Non-pigmented ciliary epithelial cell (primary cell): ENCODE measurements at regions not wholly inside any gene's neighbourhood (a gene's known extent, or its start where the extent isn't known, plus 50 kb on each side); places are given as distances from the start of the nearest gene placed in this dataset.

Experiments
- DNase-seq: peaks from one replicate; pipeline ENCODE4 v3.0.0-alpha.2; 2010; ENCODE audit warnings: low read depth

DNA sequence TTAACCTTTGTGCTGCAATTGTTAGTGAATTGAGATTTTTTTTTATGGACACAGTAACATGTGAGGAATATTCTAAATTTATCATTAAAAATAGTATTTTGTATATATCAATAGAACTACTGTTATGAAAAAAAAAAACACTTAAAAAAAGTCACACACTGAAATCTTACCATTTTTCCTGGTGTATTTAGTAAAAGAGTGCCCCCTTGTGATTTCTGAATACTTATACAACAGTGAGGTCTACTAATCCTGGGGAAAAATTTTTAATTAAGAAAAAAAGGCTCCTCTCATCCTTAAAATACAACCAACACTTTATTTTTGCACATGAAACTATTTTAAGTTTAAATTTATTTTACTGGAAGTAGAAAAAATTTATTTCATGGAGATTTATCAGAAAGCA lies 56.4 kb upstream of the SPOCK3 start:
- no peak for DNase-seq

DNA sequence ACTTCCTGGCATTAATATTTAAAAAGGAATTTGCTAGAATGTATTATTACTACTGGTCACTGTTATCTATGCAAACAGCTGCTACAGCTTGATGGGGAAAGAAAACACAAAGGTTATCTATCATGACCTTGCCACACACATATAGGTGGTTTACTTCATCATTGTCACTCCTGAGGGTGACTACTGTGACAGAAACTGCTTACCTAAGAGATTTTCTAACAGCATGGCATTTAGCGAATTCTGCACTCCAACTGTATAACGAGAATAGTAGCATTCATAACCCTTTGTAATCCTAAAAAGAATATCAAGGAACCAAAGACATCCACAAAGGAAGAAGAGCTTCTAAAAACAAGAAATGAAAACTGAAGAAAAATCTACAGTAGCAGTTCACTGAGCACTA lies 74.6 kb upstream of the SPOCK3 start:
- DNase-seq = no peak

DNA sequence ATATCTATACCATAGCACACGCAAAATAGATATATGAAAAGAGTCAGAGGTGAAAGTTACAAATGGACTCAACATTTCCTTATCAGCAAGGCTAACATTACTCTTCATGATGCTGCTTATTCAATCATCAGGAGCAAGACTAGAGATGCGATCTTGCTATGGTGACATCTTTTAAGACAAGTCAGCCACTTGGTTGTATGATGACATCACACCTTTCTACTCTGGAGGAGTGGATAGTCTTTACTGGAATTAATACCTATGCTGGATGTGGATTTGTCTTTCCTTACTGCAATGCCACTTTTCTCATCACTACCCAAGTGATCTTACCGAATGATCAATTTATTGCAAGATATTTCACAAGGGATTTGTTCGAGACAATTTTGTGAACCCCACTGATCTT lies 87.0 kb upstream of the SPOCK3 start:
- DNase-seq = no peak

DNA sequence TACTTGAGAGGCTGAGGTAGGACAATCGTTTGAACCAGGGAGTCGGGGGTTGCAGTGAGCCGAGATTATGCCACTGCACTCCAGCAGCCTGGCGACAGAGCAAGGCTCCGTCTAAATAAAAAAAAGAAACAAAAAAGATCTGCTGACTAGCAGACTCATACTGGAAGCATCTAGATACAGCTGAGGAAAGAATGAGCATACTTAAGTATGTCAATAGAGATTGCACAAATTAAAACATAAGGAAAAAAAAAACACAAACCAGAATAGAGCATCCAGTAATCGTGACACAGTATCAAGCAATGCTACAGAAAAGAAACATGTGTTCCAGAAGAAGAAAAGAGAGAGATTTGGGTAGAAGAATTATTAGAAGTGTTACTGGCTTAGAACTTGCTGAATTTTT lies 105.5 kb upstream of the SPOCK3 start:
- DNase-seq = no peak

DNA sequence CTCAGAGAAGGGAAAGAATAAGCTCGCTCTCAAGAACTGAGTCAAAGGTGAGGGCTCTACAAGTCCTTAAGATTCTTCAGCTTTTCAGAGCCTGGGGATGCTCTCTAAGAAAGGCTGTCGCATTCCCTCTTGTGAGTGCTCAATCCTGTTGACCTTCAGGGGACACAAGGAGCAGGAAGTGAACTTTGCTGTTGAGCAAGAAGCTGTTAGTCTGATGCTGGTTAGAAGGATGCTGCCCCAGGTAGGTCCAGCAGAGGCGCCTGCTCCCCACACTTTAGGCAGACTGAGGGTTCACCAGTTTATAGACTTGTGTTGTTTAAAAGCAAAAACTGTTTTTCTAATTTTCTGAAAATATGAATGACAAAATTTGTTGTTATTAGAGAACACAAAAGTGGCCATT lies 125.4 kb upstream of the SPOCK3 start:
- no peak for DNase-seq

DNA sequence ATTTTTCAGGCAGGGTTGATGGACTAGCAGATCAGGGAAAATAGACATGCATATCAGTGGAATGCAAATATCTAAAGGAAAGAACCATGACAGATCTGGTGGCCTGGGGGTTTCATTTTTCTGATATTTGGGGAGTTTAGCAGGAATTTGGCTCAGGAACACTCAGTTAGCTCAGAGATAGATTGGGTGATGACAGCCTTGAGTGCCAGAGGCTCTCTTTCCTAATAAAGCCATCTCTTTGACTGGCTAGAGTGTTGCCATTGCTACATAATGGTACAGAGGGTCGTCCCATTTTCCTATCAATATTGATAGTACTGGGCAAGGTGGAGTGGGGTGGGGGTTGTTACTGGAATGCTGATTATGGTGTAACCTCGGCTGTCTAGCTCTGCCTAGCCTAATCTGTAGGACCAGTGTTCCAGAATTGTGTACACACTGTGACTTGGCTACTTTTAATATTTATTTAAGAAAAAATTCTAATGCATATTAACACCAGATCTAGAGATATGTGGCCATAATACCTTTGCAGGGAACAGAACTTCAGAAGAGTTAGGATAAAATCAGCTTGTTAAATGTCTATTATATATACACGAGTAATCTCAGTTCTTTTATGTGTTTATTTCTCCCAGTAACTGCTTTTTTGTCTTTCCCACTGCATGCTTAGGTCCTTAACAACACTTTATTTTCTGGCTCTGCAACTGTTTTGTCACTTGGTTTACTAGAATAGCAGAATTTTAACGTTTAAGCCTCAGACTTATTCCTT lies 145.0 kb upstream of the SPOCK3 start:
- no peak for DNase-seq

DNA sequence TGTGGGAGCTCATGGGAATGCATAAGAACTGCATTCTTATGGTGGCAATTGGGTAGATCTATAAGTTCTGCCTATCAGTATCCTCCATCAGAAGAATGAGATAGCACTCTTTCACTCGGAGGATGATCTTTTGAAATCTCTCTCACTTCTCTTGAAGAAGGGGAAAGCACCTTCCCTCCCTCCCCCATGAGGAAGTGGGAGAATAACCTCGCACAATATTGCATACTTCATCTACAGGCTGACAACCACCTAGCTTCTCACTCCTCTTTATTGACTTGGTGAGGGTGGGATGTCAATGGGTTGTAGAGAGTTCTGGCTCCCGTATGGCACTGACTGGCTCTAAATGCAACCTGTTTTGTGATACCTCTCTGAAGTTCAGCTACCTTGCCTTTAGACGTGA lies 146.7 kb upstream of the SPOCK3 start:
- no peak for DNase-seq

DNA sequence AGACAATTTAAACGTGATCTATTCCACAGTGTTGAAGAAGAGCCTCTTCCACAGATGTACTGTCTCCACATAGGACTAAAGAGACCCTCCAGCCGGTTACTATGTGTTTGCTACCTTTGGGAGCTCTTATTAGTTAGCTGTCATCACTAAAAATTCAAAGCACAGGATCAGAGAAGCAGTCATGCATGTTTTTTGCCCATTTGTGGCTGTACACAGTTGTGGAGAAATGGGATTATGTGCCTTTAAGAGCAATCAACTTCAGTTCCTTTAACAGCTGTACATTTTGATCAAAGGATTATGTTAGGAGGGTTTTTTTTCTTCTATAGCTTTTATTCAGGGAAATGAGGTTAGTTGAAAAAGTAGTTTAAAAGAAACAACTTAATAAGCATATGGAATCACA lies 149.0 kb upstream of the SPOCK3 start:
- DNase-seq = no peak

DNA sequence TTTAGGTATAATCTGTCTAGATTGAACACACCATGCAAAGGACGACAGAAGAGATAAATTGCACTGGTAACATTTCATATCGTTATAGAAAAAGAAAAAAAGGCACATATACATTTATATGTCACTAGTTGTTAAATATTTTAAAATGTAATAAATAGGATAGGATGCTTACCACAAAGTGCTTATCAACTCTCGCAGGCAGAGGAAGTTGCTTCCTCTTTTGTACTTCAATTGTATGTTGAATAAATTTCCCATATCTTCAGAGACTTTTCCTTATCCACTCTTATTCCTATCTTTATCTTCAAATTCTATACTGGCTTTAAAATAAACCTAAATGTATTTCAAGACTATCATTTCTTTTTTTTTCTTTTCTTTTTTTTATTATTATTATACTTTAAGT lies 163.3 kb upstream of the SPOCK3 start:
- no peak for DNase-seq

DNA sequence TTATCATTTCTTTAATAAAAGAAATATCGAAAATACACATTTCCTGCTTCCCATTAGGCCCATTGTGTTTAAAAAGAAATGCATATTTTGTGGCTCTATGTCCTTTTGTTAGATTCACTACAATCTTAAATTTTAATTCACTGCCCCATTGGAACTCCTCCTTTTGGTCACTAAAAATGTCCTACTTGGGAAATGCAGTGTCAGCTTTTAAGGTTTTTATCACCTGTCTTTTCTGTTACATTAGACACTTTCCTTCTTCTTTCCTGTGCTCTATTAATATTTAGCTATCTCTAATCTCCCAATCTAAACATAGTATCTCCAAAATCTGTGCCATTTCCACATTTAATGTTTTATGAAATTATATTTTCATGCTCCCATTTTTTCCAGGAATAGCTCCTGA lies 164.9 kb upstream of the SPOCK3 start:
- DNase-seq = no peak

DNA sequence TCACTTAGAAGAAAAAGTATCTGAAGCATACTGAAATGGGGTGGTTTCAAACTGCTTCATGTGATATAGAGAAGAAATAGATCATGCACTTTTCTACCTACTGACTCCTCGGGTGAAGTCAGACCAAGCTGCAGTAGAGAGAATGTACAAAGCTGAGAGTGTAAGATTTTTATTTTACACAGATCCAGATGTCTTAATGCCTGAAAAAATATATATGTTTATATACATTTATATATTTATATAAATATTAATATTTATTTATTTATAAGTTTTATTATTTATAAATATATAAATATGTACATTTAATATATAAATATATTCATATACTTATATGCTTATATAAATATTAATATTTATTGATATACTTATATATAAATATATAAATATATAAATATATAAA lies 171.9 kb upstream of the SPOCK3 start:
- DNase-seq = no peak

DNA sequence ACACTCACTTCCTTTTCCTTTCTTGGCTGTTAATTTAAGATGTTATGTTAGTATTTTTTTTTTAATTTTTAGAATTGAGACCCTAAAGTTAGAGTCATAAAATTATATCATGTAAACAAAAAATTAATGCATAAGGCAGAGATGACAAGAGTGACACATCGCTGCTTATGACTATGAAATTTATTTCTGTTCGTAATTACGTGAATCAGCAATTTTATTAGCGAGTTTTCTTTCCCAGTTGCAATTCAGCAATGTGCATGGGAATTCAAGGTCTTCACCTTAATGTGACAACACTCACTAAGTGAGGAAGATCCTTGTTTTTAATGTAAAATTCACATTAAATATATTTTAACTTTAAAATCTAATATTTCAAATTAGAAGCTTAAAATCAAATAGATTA lies 181.2 kb upstream of the SPOCK3 start:
- DNase-seq = no peak

DNA sequence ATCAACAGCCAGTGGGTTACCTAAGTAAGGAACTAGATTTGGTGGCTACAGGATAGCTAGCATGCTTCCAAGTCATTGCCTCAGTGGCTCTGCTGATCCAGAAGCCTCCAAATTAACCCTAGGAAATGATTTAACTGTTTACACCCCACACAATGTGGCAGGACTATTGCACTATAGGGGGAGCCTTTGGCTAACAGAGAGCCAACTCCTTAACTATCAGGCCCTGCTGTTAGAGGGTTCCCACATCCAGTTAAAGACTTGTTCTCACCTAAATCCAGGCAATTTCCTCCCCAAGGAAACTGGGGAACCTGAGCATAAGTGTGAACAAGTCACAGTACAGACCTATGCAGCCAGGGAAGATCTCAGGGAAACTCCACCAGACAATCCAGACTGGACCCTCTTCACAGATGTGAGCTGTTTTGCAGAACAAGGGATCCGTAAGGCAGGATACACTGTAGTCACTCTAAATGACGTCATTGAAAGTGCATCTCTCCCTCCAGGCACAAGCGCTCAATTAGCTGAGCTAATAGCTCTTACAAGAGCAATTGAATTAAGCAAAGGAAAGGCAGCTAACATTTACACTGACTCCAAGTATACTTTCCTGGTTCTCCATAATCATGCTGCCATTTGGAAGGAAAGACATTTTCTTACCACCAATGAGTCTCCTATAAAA lies 185.3 kb upstream of the SPOCK3 start:
- no peak for DNase-seq

DNA sequence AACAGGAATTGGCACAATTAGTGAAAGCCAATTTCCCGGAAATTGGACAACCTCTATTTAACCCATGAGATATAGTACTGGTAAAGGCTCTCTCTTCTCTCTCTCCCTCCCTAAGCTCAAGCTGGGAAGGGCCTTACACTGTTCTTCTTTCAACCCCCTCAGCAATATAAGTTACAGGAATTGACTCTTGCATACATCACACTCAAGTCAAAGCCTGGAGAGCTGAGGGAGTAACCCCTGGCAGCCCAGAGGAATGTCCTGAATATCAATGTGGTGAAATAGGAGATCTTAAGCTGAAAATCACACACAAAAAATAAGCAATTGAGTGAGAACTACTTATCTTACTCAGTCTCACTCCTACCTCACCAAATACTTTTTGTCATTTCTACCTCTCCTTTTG lies 186.9 kb upstream of the SPOCK3 start:
- DNase-seq = no peak

DNA sequence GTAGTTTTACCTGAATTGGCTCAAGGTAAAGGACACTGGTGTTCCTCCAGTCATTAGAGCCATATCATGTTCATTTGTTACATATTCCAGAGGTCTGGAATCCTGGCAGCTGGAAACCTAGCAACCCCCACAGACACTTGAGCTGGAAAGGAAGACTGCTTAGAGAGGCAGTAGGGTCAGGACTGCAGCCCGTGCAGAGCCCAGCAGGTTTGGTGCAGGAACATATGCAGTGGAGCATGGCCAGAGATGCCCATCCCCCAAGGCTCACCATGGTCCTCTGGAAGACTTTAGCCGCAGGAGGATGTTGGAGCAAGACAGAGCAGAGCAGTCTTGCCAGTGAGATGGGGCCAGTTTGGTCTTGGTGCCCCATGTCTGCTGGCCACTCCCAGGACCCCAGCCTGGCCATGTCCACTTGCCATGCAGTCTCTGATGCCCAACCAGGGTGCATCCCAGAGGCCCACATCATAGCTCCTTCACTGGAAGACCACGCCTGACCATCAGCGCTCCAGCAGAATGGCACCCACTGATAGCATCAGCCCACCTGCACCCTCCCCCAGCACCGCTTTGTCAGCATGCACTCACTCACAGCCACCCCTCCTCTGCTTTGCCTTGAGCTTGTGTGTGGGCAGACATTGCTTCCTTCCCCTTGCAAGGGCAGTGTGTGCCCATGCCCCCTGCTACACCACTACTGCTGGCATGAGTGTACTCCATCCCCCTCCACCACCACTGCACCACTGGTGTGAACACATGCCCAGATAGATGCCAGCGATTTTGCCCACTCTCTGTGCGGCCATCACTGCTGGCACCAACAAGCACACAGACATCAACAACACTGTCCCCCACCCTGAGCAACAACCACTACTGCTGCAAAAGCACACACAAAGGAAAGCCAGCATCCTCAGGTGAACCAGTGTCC lies 190.3 kb upstream of the SPOCK3 start:
- no peak for DNase-seq

DNA sequence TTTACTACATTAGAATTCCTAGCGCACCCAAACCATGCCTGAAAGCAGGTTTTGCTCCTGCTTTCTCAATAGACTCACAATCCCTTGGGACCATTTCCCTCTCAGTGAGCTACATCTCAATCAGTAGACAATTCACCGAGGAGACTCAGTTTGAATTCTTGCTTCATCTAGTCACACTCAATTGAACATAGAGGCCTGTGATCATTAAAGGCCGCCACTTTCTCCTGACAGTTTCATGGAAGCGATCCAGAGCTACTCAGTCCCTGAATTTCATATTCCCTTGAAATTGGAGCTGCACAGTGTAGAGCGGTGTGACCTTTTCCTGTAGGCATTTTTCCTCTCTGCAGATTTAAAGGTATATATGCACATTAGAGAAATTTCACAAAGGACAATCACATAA lies 193.9 kb upstream of the SPOCK3 start:
- DNase-seq = no peak

DNA sequence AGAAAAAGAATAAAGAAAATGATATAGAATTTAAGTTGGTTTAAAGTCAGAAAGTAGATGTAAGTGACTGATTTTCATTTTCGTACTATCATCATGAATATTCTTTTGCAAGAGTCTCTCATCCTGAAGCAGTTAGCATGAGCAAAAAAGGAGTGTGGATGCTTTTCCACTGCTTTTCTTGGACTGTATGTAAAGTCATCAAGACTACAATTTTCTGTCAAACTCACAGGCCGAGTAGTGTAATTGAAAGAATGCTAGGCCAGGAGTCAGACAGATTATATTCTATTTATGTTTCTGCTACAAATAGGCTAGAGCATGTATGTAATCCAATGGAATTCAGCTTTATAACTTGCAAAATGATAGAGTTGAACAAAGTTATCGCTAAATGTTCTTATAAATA lies 197.1 kb upstream of the SPOCK3 start:
- DNase-seq = no peak

DNA sequence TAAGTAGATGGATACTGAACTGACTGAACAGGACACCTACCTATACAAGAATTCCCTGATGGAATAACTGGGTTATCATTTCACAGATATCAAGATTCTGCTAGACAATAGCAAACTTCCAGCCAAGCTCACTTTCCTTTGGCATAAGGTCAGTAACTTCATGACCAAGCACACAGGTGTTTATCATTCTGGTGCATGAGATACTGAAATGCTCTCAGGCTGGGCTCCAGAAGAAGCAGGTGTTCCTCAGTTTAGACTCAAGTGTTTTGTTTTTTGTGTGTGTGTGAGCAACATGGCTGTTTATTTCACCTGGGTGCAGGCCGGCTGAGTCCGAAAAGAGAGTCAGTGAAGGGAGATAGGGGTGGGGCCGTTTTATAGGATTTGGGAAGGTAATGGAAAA lies 201.5 kb upstream of the SPOCK3 start:
- DNase-seq = no peak

DNA sequence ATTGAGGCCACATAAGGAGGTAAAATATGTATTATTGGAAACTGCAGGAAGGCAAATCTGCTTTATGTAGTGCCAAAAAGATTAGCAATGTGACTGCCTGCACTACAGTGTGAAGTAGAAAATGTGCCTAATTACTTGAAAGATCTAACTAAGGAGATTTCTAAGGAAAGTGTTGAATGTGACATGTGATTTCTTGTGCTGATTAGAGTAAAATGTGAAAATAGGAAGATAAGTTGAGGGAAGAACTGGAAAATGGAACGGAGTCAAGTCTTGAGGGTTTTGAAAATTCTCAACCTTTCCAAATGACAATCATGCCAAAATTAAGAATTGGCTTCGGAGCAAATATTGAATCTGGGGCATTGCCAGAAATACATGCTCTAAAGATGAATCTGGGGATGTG lies 209.5 kb upstream of the SPOCK3 start:
- DNase-seq = no peak

DNA sequence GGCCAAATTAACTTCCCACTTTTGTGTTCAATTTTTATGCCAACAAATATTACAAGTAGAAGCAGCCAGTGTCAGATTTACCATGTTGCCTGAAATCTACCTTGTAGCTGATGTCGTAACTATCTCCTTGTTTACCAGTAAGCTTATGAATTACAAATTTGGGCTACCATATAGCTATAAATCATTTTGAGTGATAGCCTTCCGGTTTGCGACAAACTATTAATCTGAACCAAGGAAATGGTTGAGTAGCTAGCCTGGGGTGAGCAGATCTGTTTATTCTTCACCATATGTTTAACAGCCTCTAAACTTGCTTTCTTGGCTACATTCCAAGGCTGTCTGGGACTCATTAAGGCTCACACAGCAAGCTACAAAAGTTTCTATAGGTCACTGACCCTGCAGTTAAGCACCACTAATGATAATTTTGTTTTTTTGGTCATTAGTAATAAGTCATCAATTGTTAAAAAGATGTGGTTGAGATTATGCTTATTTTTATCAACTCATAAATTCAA lies 218.7 kb upstream of the SPOCK3 start:
- DNase-seq = no peak

DNA sequence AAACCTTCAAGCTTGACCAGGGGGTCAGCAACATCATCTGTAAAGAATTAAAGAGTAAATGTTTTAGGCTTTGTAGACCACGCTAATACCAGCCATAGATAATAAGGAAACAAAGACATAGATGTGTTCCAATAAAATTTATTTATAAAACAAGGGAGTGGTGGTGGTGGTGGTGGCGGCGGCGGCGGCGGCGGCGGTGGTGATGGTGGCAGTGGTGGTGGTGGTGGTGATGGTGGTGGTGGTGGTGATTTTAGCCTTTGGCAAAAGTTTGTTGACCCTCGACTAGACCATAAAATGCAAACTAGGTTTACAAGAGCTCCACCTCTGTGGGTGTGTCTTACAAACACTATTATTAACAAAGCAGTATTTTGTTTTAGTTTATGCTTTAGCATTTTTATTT lies 222.3 kb upstream of the SPOCK3 start:
- DNase-seq = no peak

DNA sequence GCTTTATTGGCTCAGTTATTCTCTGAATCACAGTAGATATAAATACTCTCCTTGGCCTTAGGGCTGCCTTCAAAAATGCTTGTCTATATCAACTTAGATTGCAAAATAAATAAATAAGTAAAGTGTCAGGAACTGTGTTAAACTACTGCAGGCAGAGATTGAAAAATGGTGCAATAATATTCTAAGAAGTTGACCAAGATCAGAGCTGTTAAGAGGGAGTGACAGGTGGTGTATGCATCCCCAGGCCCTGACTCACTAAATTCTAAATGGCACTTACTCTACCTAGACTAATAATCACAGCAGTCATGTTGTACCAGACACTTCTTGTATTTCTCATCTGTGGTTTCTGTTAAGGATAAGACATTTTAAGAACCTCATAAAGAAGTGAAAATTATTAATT lies 235.1 kb upstream of the SPOCK3 start:
- DNase-seq = no peak

DNA sequence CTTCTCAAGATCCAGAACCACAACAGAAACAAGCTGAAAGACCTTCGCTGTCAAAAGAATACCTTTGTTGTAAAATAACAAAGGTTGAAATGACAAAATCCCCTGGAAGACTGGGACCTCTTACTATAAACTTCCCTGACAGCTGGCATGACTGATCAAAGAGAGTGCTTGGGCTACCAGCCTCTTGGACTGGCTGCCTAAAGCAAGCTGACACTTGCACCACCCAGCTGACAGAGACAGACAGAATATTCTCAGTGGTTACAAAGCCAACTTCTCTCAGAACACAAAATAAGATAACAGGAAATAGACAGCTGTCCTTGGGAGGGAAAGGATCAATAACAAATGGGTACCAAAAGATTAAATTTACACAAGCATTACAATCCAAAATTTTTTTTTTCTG lies 241.7 kb upstream of the SPOCK3 start:
- no peak for DNase-seq
